SU-DHL-6 (cell line): ENCODE measurements at regions not wholly inside any gene's neighbourhood (a gene's known extent, or its start where the extent isn't known, plus 50 kb on each side); places are given as distances from the start of the nearest gene placed in this dataset.

ENCODE experiments used
- H2AFZ ChIP-seq: fragments of 200-600 bp; sonication (generic); 2 replicates; pipeline ENCODE4 v1.6.1; 2014; ENCODE audit warnings: low read depth, mild to moderate bottlenecking, moderate library complexity, mixed read lengths, antibody characterized with exemption, low read length; ENCODE audit not compliant: severe bottlenecking
- H3F3A ChIP-seq: fragments of 200-600 bp; shearing (Covaris generic); 2 replicates; pipeline ENCODE4 v1.6.0; 2016; ENCODE audit warnings: antibody characterized with exemption, mild to moderate bottlenecking; ENCODE audit not compliant: insufficient read depth
- H3K27ac ChIP-seq: fragments of 200-600 bp; sonication (generic); 2 replicates; pipeline ENCODE4 v1.5.1; 2016; ENCODE audit warnings: low read depth, mild to moderate bottlenecking, low read length, moderate library complexity, mixed read lengths
- H3K27me3 ChIP-seq: fragments of 200-600 bp; sonication (generic), shearing (Covaris generic); 2 replicates; pipeline ENCODE4 v1.6.0; 2014; ENCODE audit warnings: mild to moderate bottlenecking, low read length
- H3K36me3 ChIP-seq: fragments of 200-600 bp; sonication (generic); 2 replicates; pipeline ENCODE4 v1.6.1; 2014; ENCODE audit warnings: mild to moderate bottlenecking, low read length, mixed read lengths
- H3K4me2 ChIP-seq: fragments of 300-600, 200-600 bp; shearing (Covaris generic), sonication (generic); 2 replicates; pipeline ENCODE4 v1.6.0; 2014; ENCODE audit warnings: low read length, low read depth, mild to moderate bottlenecking; ENCODE audit not compliant: poor library complexity, severe bottlenecking
- H3K4me3 ChIP-seq: fragments of 200-600 bp; sonication (generic); 2 replicates; pipeline ENCODE4 v1.5.1; 2014; ENCODE audit warnings: antibody characterized with exemption, low read length, mild to moderate bottlenecking, mixed read lengths; ENCODE audit not compliant: insufficient read depth, poor library complexity, severe bottlenecking
- H3K79me2 ChIP-seq: fragments of 200-600 bp; sonication (generic); 2 replicates; pipeline ENCODE4 v1.6.1; 2014; ENCODE audit warnings: mild to moderate bottlenecking, low read length, moderate library complexity; ENCODE audit not compliant: insufficient read depth
- H3K9ac ChIP-seq: fragments of 200-600 bp; sonication (generic); 2 replicates; pipeline ENCODE4 v1.7.0; 2014; ENCODE audit warnings: mild to moderate bottlenecking, low read length
- H3K9me2 ChIP-seq: fragments of 200-600 bp; sonication (generic); replicated peaks from 2 replicates; pipeline ENCODE4 v1.6.1; 2014; ENCODE audit warnings: low read length; ENCODE audit not compliant: insufficient read depth
- H3K9me3 ChIP-seq: fragments of 200-600 bp; sonication (generic); 2 replicates; pipeline ENCODE4 v1.6.1; 2014; ENCODE audit warnings: low read length, mixed read lengths; ENCODE audit not compliant: insufficient read depth
- H4K20me1 ChIP-seq: fragments of 200-600 bp; sonication (generic); 2 replicates; pipeline ENCODE4 v1.6.1; 2014; ENCODE audit warnings: low read depth, mild to moderate bottlenecking, antibody characterized with exemption, low read length, moderate library complexity, mixed read lengths
- EZH2phosphoT487 ChIP-seq: fragments of 200-600 bp; sonication (generic), shearing (Covaris generic); conservative IDR thresholded peaks from 2 replicates; pipeline ENCODE4 v1.6.1; 2018; ENCODE audit warnings: mild to moderate bottlenecking, antibody characterized with exemption, low read length, moderate library complexity, mixed read lengths
- TF ChIP-seq, protein P1 (sequence below): fragments of 200-600 bp; sonication (generic); IDR thresholded peaks from one replicate; pipeline ENCODE4 v1.5.1; 2017; ENCODE audit warnings: antibody characterized with exemption, mild to moderate bottlenecking, low read length, moderate library complexity; ENCODE audit not compliant: insufficient read depth, poor library complexity, severe bottlenecking

DNA sequence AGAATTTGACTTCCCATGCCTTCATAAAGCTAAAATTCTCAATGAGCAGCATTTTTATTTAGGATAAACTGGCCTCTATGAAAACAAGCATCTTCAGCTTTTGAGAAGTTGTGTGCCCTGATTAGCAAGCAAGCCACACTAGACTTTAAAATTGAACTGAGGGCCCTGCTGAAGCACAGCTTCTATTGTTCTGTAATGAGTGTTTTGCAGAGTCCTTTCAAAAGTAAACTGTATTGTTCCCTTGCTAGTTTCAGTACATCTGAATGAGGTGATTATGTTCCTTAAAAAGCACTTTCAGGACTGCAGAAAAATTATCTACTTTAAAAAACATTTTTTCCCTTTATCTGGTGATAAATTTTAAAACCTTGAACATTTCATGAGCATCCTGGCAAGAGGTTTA lies 113.3 kb upstream of the PRPS1L1 start:
- Histone ChIP-seq H3K27me3 (no peaks in the 10 kb centered on the region), H3F3A (no peaks in the 10 kb centered on the region), H4K20me1 (no peaks in the 10 kb centered on the region), H3K36me3 (no peaks in the 10 kb centered on the region), H2AFZ (no peak overlapping the region), H3K9me2 (no peaks in the 10 kb centered on the region), H3K9ac (no peak overlapping the region), H3K79me2 (no peaks in the 10 kb centered on the region), H3K4me3 (no peak overlapping the region), H3K4me2 (no peak overlapping the region), H3K27ac (no peak overlapping the region), H3K9me3 (no peaks in the 10 kb centered on the region)
- TF ChIP-seq, protein P1, sequence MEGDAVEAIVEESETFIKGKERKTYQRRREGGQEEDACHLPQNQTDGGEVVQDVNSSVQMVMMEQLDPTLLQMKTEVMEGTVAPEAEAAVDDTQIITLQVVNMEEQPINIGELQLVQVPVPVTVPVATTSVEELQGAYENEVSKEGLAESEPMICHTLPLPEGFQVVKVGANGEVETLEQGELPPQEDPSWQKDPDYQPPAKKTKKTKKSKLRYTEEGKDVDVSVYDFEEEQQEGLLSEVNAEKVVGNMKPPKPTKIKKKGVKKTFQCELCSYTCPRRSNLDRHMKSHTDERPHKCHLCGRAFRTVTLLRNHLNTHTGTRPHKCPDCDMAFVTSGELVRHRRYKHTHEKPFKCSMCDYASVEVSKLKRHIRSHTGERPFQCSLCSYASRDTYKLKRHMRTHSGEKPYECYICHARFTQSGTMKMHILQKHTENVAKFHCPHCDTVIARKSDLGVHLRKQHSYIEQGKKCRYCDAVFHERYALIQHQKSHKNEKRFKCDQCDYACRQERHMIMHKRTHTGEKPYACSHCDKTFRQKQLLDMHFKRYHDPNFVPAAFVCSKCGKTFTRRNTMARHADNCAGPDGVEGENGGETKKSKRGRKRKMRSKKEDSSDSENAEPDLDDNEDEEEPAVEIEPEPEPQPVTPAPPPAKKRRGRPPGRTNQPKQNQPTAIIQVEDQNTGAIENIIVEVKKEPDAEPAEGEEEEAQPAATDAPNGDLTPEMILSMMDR = no peak
- TF ChIP-seq EZH2phosphoT487 = no peak

DNA sequence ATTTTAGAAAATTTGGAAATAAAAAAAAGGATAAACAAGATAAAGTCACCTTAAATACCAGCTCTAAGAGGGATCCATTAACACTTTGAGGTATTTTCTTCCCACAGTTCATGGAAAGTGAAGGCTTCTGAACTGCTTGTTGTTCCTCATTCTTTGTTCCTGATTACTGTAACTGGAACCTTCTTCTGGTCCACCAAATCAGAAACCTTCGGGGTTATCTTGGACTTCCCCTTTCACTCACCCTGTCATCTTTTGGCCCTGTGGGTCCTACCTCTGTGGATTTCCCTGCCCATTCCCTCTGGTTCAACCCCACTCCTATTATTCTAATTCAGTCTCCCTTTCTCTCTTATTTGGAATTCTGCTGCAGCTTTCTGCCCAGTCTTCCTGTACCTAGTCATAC lies 116.5 kb upstream of the PRPS1L1 start:
- H3K9me3 ChIP-seq = no peaks in the 10 kb centered on the region
- no peak overlapping the region for H3K4me2 ChIP-seq
- no peaks in the 10 kb centered on the region for H3F3A ChIP-seq
- no peak overlapping the region for H3K27ac ChIP-seq
- no peaks in the 10 kb centered on the region for H3K27me3 ChIP-seq
- H4K20me1 ChIP-seq = no peaks in the 10 kb centered on the region
- no peak overlapping the region for H2AFZ ChIP-seq
- H3K36me3 ChIP-seq = no peaks in the 10 kb centered on the region
- H3K79me2 ChIP-seq = no peaks in the 10 kb centered on the region
- no peak for TF ChIP-seq EZH2phosphoT487
- TF ChIP-seq, protein P1 = no peak
- H3K9ac ChIP-seq = no peak overlapping the region
- H3K9me2 ChIP-seq = no peaks in the 10 kb centered on the region
- H3K4me3 ChIP-seq = no peak overlapping the region

DNA sequence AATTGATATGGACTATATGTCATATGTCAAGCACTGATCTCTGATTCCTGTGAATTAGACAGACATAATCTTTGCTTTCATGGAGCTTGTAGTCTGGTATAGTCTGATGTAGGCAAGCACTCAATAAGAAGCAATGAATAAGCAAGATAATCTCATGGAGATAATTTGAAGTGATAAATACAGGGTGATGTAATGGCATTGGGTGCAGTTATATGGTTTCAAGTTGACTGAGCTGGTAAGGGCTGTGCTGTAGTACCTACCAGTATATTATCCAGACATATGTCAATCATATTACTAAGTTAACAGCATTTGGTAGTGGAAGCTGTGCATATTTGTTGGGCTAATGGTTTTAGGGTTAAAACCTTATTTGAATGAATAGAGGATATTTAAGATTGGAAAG lies 117.5 kb upstream of the PRPS1L1 start:
- Histone ChIP-seq H4K20me1 (no peaks in the 10 kb centered on the region), H3K27ac (no peak overlapping the region), H3K4me3 (no peak overlapping the region), H3K4me2 (no peak overlapping the region), H3K36me3 (no peaks in the 10 kb centered on the region), H3K27me3 (no peaks in the 10 kb centered on the region), H3K79me2 (no peaks in the 10 kb centered on the region), H3F3A (no peaks in the 10 kb centered on the region), H3K9me3 (no peaks in the 10 kb centered on the region), H3K9me2 (no peaks in the 10 kb centered on the region), H2AFZ (no peak overlapping the region), H3K9ac (no peak overlapping the region)
- TF ChIP-seq EZH2phosphoT487 = no peak
- TF ChIP-seq, protein P1 = no peak

DNA sequence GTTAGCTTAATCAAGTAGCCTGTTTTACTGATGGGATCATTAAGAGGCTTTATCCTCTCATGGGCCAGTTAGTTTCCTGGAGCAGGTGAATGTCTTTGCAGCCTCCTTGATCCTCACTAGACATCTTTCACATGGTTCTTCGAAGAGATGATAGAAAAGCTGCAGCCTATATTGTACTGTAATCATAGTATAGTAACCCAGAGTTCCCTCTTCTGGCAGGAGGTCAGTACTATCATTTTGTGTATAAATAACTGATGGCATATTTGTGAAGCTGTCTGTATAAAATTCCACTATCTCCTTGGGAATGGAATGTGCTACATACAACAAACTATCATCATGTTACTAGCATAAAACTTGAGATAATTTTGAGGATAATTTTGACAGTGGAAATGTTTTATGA lies 123.8 kb upstream of the PRPS1L1 start:
- Histone ChIP-seq H4K20me1 (no peaks in the 10 kb centered on the region), H3K9me2 (no peaks in the 10 kb centered on the region), H3K27me3 (no peaks in the 10 kb centered on the region), H3K27ac (no peak overlapping the region), H3K36me3 (no peaks in the 10 kb centered on the region), H3F3A (no peaks in the 10 kb centered on the region), H2AFZ (no peak overlapping the region), H3K79me2 (no peaks in the 10 kb centered on the region), H3K9ac (no peak overlapping the region), H3K4me3 (no peak overlapping the region), H3K9me3 (no peaks in the 10 kb centered on the region), H3K4me2 (no peak overlapping the region)
- TF ChIP-seq, protein P1 = no peak
